ENCODE measurements at regions not wholly inside any gene's neighbourhood (a gene's known extent, or its start where the extent isn't known, plus 50 kb on each side); places are given as distances from the start of the nearest gene placed in this dataset.

DNA sequence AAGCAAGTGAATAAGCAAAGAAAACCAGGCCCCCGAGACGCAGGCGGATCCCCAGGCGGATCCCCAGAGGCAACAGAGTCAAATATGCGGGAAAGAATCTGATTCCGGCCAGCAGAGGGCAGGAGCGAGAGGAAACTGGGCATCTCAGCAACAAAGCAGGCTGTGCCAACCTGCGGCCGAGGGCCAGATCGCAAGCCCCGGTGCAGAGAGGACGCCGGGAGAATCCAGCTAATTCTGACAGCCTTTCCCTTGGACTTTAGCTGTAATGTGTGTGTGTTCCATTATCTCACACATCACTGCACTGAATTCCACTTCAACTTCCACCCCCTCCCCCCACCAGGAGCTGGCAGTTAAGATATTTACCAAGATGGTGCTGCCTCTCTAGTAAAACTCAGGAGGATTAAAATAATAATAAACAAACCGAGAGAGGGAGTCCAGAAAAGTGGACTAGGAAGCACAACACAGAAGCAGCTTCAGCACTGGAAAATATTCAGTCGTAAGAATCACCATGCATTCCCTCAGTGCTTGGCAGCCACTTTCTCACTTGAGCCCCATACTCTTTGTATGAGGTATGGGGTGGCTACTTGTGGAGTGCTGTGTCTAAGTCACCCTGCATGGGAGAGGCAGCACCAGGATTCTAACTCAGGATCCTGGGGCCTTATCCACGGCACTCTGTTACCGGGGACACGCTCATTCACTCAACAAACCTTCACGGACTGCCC is 66.2 kb upstream of the SNX9 start:
- DNase-seq (ENCODE audit: low spot score), result peak; percentile 90

DNA sequence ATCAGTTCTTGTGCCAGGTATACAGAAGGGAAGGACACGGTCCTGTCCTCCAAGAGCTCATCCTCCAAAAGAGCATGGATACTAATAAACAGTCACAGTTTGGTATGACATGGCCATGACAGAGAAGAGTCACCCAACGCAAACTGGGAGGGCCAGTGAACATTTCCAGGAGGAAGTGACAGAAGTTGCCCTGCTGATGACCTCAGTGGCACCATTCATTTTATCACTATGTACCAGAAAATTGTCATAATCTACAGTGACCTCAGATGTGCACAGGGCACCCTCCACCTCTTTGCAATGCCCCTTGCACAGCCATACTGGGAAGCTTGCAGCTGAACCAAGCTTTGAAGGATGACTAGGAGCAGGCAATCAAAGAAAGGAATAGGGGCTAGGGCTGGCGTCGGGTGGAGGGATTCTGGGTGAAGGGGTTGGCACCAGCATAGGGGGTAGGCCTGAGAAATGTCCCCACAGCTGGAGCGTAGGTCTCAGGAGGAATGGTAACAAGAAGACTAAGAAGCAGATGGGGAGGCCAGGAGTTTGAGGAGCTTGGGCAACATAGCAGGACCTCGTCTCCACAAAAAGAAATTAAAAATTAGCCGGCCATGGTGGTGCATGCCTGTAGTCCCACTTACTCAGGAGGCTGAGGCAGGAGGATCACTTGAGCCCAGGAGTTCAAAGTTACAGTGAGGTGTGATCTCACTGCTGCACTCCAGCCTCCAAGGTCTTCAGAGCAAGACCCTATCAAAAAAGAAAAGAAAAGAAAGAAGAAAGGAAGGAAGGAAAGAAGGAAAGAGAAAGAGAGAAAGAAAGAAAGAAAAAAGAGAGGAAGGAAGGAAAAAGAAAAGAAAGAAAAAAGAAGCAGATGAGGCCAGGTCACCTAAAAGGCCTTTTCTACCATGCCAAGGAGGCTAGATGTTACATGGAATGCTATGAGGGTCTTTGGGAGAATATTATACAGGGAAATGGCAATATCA is 65.3 kb upstream of the SNX9 start:
- DNase-seq (ENCODE audit: low spot score), result no peak

DNA sequence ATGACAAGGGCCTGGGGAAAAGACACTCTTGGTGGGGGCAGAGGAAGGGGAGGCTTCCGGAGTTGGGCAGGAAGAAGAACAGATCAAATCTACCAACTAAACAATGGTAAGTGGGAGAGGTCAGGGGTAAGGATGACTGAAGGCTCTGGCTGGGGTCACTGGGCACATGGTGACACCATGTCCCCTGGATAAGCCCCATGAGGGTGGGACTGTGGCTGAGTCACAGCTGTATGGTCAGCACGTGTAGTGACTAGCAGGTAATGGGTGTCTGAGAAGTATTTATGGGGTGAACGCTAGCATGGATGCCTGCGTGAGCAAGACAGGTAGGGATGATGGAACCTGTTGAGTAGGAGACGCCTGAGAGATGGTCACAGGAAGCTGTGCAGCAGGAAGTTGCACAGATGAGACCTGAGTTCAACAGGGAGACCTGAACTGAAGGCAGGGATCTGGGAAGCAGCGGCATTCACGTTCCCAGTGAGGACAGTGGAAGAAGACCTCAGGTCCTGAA is 64.5 kb upstream of the SNX9 start:
- DNase-seq (ENCODE audit: low spot score), result no peak

DNA sequence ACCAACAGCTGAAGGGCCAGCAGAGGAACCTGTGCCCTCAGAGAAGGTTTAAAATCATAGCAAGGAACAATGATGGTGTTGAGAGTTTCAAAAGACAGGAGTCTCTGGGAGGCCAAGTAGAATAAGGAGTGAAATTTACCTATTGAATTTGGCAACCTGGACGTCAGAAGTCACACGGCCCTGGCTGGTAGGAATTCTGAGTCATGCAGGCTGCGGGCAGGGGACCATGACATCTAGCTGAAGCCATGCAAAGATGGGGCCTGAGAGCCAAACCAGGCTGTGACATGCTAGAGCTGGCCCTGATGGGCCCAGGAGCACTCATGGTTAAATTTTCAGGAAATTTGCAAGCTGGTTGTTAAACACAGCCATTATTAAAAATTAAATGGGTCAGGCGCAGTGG is 64.0 kb upstream of the SNX9 start:
- DNase-seq (ENCODE audit: low spot score), result no peak

DNA sequence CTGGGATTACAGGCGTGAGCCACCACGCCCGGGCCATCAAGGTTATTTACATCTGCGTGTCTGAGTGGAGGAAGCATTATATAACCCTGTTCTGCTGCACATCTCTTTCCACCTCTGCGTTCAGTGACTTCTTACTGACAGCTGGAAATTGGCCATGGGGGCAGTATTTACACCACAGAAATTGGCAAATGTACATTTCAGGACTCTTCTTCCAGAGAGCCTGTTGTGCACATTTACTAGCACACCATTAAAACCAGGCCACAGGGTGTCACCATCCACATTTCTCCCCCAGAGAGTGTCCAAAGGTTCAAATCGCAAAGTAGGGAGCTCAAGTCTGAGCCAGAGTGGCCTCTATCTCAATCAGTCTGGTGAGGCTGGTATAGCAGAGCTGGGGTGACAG is 62.9 kb upstream of the SNX9 start:
- no peak for DNase-seq (ENCODE audit: low spot score)

DNA sequence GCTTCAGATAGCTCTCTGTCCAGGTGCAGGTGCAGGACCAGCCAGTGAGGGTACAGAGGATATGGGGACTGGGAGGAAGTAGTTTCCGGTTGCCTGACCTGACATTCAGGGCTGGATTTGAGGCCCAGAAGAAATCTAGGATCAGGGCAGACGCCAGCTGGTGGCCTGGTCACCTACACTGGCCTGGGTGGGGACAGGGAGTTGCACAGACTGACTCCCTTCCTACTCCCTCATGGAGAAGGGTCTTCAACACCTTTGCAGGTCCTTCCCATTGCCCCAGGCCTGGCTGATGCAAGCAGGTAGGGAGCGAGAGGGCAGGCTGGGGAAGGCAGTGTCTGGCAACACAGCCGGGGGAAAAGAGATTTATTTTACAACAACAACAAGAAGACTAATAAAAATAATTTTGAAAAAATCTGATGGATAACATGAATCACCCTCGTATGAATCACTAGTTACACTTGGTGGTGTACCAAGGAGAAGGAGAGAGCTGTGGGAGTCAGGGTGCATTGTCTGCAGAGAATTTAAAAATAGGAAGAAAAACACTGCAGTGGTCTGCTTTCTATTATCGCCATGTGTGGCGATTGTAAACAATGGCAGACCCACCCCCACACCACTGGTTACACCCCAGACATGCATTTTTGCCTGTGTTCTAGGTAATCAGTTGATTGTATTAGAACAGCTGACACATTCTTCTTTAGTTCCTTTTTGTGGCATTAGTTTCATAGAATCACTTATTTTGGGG is 62.3 kb upstream of the SNX9 start:
- no peak for DNase-seq (ENCODE audit: low spot score)

DNA sequence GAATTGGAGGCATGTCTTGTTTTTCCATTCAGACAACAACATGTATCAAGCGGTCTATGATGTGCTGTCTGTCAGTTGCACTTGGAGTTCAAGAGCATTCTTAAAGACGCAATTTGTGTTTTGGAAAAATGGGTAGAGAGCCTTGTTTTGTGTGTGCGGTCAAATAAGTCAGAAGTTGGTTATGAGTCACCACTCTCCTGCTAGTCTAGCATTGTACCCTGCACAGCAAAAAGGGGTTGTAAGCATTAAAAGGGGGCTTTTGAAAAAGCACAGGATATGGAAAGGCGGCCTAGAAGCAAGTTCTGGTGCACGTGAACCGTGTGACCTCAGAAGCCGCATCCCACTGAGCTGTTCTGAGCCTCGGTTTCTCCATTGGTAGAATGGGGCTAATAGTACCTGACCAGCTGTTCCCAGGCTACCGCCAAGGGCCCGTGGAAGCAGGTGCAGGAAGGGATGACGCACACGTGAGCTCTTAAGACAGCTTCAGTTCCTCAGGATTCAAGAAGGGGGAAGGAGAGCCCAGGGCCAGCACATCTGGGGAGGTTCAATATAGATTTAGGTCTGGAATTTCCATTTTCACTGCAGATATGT is 61.6 kb upstream of the SNX9 start:
- no peak for DNase-seq (ENCODE audit: low spot score)

DNA sequence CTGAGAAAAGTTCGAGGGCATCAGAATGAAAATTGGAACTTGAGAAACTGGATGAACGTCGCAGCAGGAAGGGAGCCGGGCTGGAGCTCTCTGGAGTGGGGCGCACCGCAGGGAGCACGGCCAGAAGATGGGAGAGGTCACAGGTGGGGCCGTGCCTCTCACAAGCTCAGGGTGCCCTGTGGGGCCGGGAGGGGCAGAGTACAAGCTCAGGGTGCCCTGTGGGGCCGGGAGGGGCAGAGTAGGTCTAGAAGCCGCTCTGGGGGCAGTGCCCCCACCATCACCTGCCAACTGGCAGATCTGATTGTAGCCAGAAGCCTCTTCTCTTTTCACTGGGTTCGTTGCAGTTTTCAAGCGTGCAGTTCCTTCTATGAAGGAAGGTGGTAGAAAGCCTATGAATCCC is 61.1 kb upstream of the SNX9 start:
- DNase-seq (ENCODE audit: low spot score), result no peak

DNA sequence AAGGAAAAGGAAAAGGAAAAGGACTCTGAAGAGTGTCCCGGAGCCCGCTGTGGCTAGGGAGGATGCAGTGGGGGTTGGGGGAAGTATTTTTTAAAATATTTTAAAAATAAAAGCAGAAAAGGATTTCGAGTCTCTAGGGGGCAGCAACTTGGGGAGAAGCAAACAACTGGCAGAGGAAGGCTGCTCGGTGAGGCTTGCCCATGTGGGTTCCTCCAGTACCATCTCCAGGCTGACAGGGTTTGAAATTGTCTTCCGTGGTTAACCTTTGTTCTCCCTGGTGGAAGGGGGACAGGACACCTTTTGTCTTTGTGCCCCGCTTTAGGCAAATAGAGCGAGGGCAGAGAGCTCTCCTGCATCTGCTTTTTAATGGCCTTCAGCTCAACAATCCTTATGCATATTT is 60.4 kb upstream of the SNX9 start:
- DNase-seq (ENCODE audit: low spot score), result no peak

DNA sequence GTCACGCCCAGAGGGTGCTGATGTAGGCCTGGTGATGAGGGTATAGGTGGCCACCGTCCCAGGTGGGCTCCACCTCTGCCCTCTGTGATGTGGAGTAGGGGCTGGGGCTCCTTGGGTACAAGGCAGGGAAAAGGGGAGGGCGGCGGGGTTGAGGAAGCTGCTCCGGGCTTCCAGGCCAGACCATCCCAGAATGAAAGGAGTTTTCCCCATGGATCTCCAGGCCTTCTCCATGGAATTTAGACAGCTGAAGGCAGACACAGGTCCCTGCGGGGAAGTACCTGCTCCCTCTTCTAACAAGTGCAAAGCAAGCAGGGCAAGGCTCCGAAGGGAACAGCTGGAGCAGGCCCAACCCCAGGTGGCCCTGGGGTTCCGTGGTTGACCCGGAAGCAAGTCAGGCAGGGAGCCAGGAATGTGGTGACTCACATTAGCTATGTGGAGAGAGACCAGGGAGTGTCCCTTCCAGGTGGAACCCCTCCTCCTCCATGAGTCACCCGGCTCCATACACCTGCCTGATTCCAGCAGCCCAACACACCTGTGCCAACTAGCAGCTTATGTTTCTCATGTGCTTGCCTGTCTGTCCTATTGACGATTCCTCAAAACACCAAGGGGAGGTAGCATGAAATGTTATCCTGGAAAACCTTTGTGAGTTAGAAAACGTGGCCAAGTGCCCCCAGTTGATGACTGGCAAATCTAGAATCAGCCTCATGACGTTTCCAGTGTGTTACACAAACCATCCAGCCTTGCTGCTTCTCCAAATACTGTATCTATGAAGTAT is 59.7 kb upstream of the SNX9 start:
- no peak for DNase-seq (ENCODE audit: low spot score)

DNA sequence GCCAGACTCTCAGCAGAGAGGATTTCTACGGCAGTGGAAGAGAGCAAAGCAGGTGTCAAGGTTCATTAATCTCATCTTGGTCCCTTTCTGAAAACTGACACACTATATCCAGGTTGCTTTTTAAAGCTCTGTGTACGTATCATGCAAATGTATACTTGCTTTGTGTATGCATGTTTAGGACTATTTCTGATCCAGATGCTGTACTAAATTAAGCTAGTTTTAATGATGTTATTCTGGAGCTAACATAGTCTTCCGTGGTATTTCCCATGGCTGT is 59.2 kb upstream of the SNX9 start:
- no peak for DNase-seq (ENCODE audit: low spot score)

DNA sequence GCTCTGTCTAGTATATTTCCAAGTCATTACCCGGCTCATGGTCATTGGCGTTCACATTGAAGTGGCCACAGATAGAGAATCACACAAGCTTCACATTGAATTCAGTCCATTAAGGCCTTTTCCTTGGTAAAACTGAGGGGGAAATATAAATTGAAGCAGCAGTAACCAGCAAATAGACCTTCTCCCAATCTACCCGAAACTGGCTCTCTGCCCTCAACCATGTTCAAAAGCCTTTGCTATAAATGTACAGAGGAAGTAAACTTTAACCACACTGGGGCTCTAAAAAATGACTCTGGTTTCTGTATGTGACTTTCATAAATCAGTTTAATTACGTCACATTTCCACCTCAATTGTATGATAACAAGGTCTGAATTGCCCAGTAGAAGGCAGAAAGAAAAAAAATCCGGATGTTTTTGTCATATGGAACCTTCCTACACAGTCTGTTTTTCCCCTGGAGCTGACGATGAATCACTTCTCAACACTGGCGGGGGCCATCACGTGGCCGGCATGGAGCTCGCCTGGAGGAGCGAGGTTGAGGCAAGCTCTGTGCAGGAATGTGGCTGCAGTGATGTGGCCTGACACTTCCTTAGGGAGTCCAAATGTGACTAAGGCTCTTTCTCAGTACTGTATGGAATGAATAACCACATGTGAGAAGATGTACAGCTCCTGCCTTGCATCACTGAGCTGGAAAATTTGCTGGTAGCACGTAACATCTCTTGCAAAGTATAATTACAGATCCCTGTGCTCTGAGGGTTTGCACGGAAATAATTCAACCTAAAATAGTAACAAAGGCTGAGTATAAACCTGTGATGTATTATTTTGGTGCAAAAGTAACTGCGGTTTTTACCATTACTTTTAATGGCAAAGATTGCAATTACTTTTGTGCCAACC is 58.6 kb upstream of the SNX9 start:
- DNase-seq (ENCODE audit: low spot score), result no peak

DNA sequence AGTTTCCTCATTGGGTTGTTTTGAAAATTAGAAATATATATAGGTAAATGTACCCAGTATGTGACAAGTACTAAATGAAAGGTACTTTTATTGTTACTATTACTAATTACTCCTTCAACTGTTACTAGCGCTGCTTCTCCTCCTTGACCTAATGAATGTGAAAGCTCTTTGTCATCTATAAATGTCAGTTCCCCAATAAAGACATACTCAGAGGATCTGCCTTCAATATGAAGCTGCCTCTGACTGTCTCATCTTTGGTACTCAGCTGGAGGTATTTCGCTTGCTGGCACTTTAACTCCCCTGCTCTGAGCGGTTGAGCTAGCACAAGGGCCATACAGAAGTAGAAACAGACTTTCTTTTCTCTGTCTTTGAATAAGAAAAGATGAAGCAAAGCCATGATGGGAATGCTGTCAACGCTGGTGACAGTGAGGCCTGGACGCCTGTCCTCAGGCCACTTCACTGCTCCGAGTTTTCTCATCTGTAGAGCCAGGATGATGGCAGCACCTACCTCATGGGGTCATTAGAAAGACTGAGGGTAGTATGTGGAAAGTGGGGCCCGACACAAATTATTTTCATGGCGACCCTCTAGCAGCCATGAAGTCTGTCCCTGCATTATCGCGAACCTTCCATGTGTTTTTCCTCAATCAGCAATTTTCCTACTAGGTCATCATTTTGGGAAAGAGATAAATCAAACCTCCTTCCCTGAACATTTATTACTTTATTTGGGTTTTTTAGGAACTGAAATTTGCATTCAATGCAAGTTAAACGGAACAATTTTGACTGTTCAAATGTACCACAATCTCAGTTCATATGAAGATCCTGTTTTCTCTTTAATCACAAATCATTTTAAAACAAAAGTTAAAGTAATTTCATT is 55.9 kb upstream of the SNX9 start:
- no peak for DNase-seq (ENCODE audit: low spot score)

DNA sequence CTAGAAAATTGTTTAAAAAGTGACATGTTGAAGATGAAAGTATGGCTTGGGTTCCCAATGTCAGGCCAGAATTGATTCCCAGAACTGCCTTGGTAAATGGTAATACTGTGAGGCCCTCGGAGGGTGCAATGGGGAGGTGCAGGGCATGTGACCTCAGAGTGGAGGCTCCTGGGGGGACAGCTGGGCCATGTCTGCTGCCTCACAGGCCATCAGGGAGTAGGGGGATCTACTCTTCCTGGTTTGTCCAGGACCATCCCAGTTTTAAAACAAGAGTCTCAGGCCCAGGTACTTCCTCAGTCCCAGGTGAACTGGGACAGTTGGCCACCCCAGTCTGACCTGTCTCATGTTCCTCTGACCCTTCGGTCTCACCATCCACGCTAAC is 55.3 kb upstream of the SNX9 start:
- DNase-seq (ENCODE audit: low spot score), result no peak

DNA sequence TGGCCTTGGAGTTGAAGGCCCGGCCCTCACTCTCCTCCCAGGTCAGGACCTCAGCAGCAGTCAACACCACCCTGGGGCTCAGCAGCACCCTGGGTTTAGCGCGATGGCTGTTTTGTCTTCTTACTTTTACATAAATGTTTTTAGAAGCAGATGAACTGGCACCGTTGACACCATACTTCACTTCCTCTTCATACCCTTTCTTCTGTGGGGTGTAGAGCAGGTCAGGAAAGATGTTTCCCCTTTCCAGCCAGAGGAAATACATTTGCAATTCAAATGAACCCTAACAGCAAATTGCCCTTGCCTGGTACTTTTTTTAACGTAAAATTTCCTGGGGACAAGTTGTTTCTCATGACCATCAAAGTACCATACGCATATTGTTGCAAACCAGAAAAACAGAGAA is 54.7 kb upstream of the SNX9 start:
- no peak for DNase-seq (ENCODE audit: low spot score)

DNA sequence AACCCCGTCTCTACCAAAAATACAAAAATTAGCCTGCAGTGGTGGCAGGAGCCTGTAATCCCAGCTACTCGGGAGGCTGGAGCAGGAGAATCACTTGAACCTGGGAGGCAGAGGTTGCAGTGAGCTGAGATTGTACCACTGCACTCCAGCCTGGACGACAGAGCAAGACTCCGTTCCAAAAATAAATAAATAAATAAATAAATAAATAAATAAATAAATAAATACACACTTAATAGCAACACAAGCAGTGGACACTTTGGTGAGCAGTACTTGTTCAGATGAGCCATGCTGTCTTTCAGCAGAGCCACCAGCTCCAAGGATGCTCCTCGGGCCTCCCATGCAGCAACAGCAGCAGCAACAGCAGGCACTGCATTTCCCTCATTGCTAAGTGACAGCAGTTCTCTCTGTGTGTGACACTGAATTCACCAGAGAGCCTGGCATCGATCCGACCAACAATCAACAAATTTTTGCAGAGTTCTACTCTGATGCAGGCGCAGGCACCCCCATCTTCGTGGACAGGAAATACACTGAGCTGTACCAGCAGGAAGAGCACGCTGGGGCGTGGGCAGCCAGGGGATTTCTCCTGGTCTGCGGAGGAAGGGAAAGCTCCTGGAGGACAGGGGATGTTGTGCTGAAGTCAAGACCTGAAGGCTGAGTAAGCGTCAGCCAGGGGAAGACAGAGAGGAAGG is 54.0 kb upstream of the SNX9 start:
- DNase-seq (ENCODE audit: low spot score), result no peak

DNA sequence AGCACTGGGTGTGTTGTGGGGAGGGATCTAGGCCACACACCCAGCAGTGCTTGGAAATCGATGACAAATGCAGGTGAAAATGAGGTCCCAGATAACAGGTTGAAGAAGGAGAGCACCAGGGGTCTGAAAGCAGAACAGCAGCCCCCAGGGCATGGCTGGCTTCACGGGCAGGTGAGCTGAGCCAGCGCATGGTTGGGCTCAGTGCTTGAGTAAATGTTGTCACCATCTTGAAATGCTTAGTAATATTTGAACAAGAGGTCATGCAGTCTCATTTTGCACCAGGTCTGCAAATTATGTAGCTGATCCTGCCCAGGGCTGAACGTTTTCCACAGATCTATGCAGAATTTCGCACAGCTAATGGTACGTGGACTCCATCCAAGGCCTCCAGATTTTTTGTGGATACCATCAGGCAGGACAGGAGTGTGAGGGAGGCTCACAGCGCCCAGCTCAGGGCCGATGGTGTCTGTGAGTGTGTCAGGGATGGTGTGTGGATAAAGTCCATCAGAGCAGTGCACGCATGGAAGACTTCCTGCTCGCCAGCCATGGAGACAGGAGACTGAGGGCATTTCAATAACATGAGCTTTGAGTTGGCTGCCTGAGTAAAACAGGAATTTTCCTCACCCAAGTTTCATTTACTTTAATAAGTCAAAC is 53.1 kb upstream of the SNX9 start:
- DNase-seq (ENCODE audit: low spot score), result no peak

DNA sequence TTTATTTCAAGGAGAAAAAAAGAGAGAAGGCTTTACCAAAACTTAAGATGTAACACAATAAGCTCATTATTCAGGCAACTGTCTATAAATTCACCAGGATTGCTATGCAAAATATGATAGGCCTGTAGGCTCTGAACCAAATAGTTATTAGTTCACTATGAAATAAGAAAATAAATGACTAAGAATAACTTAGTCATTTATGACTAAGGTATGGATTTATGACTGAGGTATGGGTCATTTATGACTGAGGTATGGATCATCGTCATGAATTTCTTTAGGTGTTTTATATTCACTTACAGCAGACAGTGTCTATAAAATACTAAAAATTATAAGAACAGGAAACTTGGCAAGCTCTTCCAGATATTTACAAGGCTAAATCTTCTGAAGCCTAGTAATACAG is 52.1 kb upstream of the SNX9 start:
- no peak for DNase-seq (ENCODE audit: low spot score)

DNA sequence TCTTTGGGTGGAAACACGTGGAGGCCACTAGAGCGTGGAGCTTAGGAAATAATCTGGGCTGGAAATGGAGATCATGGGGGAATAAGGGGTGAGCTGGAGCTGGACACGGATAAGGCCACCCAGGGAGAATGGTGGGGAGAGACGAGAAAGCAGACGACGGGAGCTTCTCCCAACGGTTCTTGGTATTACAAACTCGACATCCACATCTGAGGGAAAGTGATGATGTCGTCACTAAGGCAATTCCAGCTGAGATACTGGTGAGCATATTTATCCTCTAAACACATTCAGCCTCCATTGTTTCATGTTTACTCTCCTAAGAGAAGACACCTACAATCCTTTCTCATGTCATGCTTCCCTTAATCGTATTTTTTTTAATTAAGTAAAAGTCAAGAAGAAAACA is 50.2 kb upstream of the SNX9 start:
- no peak for DNase-seq (ENCODE audit: low spot score)
